ENCODE measurements at regions not wholly inside any gene's neighbourhood (a gene's known extent, or its start where the extent isn't known, plus 50 kb on each side); places are given as distances from the start of the nearest gene placed in this dataset.
"Not testable (repeated sequence)": the region's sequence is repeated elsewhere in the genome, so short reads cannot be mapped to it uniquely, and the experiment has no call there.

DNA sequence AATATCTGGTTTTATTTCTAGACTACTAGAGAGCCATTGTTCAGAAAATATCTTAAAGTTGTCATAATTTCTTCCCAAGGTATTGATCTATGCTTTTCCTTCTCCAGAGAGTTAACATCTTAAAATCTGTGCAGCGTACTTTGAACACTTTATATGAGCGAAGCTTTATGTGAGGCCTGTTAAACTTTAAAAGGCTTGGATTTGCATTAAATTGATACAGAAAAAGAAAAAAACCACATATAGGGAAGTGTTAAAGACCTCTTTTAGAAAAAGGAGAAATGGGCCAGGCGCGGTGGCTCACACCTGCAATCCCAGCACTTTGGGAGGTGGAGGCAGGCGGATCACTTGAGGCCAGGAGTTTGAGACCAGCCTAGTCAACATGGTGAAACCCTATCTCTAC, 59.2 kb upstream of the MORC3 start:
- intact Hi-C loops (cut with DNase I) = no loop called here
- no peaks in the 10 kb centered on the region for H3K9me3 ChIP-seq
- peak overlapping the region; percentile 77 to 78 for H3K27ac ChIP-seq
- 91% methylated on average over 5 of the region's 5 CpGs for WGBS
- H3K4me3 ChIP-seq = no peak overlapping the region
- no peaks in the 10 kb centered on the region for H3K27me3 ChIP-seq (replicated peaks; ENCODE audit: insufficient read depth)
- TF ChIP-seq POLR2AphosphoS5 (IDR thresholded peaks at IDR 0.05) (no peak), POLR2A (IDR thresholded peaks at IDR 0.05) (no peak)
- TF ChIP-seq, protein P1, sequence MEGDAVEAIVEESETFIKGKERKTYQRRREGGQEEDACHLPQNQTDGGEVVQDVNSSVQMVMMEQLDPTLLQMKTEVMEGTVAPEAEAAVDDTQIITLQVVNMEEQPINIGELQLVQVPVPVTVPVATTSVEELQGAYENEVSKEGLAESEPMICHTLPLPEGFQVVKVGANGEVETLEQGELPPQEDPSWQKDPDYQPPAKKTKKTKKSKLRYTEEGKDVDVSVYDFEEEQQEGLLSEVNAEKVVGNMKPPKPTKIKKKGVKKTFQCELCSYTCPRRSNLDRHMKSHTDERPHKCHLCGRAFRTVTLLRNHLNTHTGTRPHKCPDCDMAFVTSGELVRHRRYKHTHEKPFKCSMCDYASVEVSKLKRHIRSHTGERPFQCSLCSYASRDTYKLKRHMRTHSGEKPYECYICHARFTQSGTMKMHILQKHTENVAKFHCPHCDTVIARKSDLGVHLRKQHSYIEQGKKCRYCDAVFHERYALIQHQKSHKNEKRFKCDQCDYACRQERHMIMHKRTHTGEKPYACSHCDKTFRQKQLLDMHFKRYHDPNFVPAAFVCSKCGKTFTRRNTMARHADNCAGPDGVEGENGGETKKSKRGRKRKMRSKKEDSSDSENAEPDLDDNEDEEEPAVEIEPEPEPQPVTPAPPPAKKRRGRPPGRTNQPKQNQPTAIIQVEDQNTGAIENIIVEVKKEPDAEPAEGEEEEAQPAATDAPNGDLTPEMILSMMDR (IDR thresholded peaks at IDR 0.05) = no peak
- DNase-seq (ENCODE audit: low spot score) = no peak
- no peaks in the 10 kb centered on the region for H3K4me1 ChIP-seq (replicated peaks)
- peaks cover 0 to 3% of the 10 kb centered on the region in 2 donors for H3K36me3 ChIP-seq

DNA sequence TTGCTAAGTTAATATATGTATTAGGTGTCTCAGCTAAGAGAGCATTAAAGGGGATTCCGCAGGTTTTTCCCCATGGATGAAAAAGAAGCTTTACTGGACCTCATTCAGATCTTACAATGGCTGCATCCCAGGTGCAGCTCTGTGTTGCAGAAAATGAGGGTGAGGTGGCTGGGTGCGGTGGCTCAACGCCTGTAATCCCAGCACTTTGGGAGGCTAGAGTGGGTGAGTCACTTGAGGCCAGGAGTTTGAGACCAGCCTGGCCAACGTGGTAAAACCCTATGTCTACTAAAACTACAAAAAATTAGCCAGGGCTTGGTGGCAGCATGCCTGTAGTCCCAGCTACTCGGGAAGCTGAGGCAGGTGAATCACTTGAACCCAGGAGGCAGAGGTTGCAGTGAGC, 58.5 kb upstream of the MORC3 start:
- no peaks in the 10 kb centered on the region for H3K9me3 ChIP-seq
- no peaks in the 10 kb centered on the region for H3K4me1 ChIP-seq (replicated peaks)
- no peak overlapping the region for H3K4me3 ChIP-seq
- H3K27ac ChIP-seq = no peak overlapping the region
- H3K36me3 ChIP-seq = peaks cover 0 to 3% of the 10 kb centered on the region in 2 donors
- TF ChIP-seq POLR2A (IDR thresholded peaks at IDR 0.05) = no peak
- TF ChIP-seq, protein P1 (IDR thresholded peaks at IDR 0.05) = no peak
- H3K27me3 ChIP-seq (replicated peaks; ENCODE audit: insufficient read depth) = no peaks in the 10 kb centered on the region
- DNase-seq (ENCODE audit: low spot score) = no peak
- WGBS = 88% methylated on average over 5 of the region's 5 CpGs
- intact Hi-C loops (cut with DNase I) = no loop called here

DNA sequence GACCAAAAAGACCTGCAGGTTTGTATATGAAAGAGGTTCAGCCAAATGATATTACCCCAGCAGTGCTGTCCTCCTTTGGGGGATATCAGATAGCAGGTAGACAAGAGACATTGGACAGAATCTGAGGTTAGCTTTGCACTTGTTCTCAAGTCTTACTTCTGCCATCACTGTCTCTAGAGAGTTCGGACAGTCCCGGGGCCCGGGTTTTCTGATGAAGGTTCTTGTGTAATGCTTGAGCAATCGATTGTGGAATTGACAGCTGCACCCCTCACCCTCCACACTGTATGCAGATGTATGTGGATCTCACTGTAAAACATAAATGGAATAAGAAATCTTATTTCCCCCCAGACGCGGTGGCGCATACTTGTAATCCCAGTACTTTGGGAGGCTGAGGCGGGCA, 56.2 kb upstream of the MORC3 start:
- WGBS = 92% methylated on average over 8 of the region's 8 CpGs
- H3K27ac ChIP-seq = no peak overlapping the region
- H3K4me3 ChIP-seq = no peak overlapping the region
- H3K36me3 ChIP-seq = peaks cover 0 to 3% of the 10 kb centered on the region in 2 donors
- H3K9me3 ChIP-seq = no peaks in the 10 kb centered on the region
- DNase-seq (ENCODE audit: low spot score) = no peak
- intact Hi-C loops (cut with DNase I) = no loop called here
- TF ChIP-seq, protein P1 (IDR thresholded peaks at IDR 0.05) = no peak
- TF ChIP-seq POLR2AphosphoS5 (IDR thresholded peaks at IDR 0.05) (no peak), POLR2A (IDR thresholded peaks at IDR 0.05) (no peak)
- H3K27me3 ChIP-seq (replicated peaks; ENCODE audit: insufficient read depth) = no peaks in the 10 kb centered on the region
- H3K4me1 ChIP-seq (replicated peaks) = no peaks in the 10 kb centered on the region

DNA sequence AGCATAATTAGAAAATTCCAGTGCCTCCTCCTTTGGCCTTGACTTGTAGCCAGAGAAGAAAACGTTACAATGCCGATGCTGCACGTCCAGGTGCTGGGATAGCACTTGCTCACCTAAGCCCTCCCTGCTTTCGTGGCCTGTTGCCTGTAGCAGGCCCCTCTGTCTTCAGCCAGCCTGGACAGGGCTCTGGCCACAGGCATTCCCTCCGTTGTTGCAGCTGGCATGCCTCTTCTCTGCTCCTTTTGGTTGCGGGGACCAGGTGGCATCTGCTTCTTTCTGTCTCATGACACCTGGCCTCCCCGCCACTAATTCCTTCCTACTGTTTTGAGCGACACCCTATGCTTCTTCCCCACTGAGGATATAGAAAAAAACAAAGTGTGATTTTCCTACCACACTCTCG, 54.6 kb upstream of the MORC3 start:
- Histone ChIP-seq H3K27ac (no peak overlapping the region), H3K4me3 (no peak overlapping the region), H3K27me3 (replicated peaks; ENCODE audit: insufficient read depth) (no peaks in the 10 kb centered on the region), H3K36me3 (peaks cover 0 to 3% of the 10 kb centered on the region in 2 donors), H3K9me3 (no peaks in the 10 kb centered on the region), H3K4me1 (replicated peaks) (no peaks in the 10 kb centered on the region)
- TF ChIP-seq, protein P1 (IDR thresholded peaks at IDR 0.05) = no peak
- TF ChIP-seq POLR2A (IDR thresholded peaks at IDR 0.05) (no peak), POLR2AphosphoS5 (IDR thresholded peaks at IDR 0.05) (no peak)
- DNase-seq (ENCODE audit: low spot score) = no peak
- intact Hi-C loops (cut with DNase I) = no loop called here
- WGBS = 92% methylated on average over 9 of the region's 9 CpGs

DNA sequence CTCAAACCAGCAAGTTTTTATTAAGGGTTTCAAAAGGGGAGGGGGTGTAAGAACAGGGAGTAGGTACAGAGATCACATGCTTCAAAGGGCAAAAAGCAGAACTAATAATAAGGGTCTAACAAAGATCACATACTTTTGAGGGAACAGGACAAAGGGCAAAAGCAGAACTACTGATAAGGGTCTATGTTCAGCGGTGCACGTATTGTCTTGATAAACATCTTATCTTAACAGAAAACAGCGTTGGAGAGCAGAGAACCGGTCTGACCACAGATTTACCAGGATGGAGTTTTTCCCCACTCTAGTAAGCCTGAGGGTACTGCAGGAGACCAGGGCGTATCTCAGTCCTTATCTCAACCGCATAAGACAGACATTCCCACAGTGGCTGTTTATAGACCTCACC, 52.2 kb upstream of the MORC3 start:
- H3K36me3 ChIP-seq; H3K9me3 ChIP-seq; DNase-seq (ENCODE audit: low spot score); H3K27me3 ChIP-seq (replicated peaks; ENCODE audit: insufficient read depth); H3K4me1 ChIP-seq (replicated peaks); H3K27ac ChIP-seq; intact Hi-C loops (cut with DNase I); H3K4me3 ChIP-seq: not testable (repeated sequence)
- WGBS = 74% methylated on average over 6 of the region's 6 CpGs

DNA sequence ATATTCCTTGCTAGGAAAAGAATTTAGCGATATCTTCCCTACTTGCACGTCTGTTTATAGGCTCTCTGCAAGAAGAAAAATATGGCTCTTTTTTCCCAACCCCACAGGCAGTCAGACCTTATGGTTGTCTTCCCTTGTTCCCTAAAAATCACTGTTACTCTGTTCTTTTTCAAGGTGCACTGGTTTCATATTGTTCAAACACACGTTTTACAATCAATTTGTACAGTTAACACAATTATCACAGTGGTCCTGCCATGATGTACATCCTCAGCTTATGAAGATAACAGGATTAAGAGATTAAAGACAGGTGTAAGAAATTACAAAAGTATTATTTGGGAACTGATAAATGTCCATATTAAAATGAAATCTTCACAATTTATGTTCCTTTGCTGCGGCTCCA, 51.7 kb upstream of the MORC3 start:
- DNase-seq (ENCODE audit: low spot score); intact Hi-C loops (cut with DNase I); H3K4me3 ChIP-seq; H3K27ac ChIP-seq; H3K27me3 ChIP-seq (replicated peaks; ENCODE audit: insufficient read depth); H3K36me3 ChIP-seq; H3K4me1 ChIP-seq (replicated peaks); H3K9me3 ChIP-seq: not testable (repeated sequence)
- WGBS = 96% methylated on average over 4 of the region's 4 CpGs
